SU-DHL-6 (cell line): ENCODE measurements at regions not wholly inside any gene's neighbourhood (a gene's known extent, or its start where the extent isn't known, plus 50 kb on each side); places are given as distances from the start of the nearest gene placed in this dataset.

Experiments used
- H2AFZ ChIP-seq: fragments of 200-600 bp; sonication (generic); 2 replicates; pipeline ENCODE4 v1.6.1; 2014; ENCODE audit warnings: low read depth, mild to moderate bottlenecking, moderate library complexity, mixed read lengths, antibody characterized with exemption, low read length; ENCODE audit not compliant: severe bottlenecking
- H3F3A ChIP-seq: fragments of 200-600 bp; shearing (Covaris generic); 2 replicates; pipeline ENCODE4 v1.6.0; 2016; ENCODE audit warnings: antibody characterized with exemption, mild to moderate bottlenecking; ENCODE audit not compliant: insufficient read depth
- H3K27ac ChIP-seq: fragments of 200-600 bp; sonication (generic); 2 replicates; pipeline ENCODE4 v1.5.1; 2016; ENCODE audit warnings: low read depth, mild to moderate bottlenecking, low read length, moderate library complexity, mixed read lengths
- H3K27me3 ChIP-seq: fragments of 200-600 bp; sonication (generic), shearing (Covaris generic); 2 replicates; pipeline ENCODE4 v1.6.0; 2014; ENCODE audit warnings: mild to moderate bottlenecking, low read length
- H3K36me3 ChIP-seq: fragments of 200-600 bp; sonication (generic); 2 replicates; pipeline ENCODE4 v1.6.1; 2014; ENCODE audit warnings: mild to moderate bottlenecking, low read length, mixed read lengths
- H3K4me2 ChIP-seq: fragments of 300-600, 200-600 bp; shearing (Covaris generic), sonication (generic); 2 replicates; pipeline ENCODE4 v1.6.0; 2014; ENCODE audit warnings: low read length, low read depth, mild to moderate bottlenecking; ENCODE audit not compliant: poor library complexity, severe bottlenecking
- H3K4me3 ChIP-seq: fragments of 200-600 bp; sonication (generic); 2 replicates; pipeline ENCODE4 v1.5.1; 2014; ENCODE audit warnings: antibody characterized with exemption, low read length, mild to moderate bottlenecking, mixed read lengths; ENCODE audit not compliant: insufficient read depth, poor library complexity, severe bottlenecking
- H3K79me2 ChIP-seq: fragments of 200-600 bp; sonication (generic); 2 replicates; pipeline ENCODE4 v1.6.1; 2014; ENCODE audit warnings: mild to moderate bottlenecking, low read length, moderate library complexity; ENCODE audit not compliant: insufficient read depth
- H3K9ac ChIP-seq: fragments of 200-600 bp; sonication (generic); 2 replicates; pipeline ENCODE4 v1.7.0; 2014; ENCODE audit warnings: mild to moderate bottlenecking, low read length
- H3K9me2 ChIP-seq: fragments of 200-600 bp; sonication (generic); replicated peaks from 2 replicates; pipeline ENCODE4 v1.6.1; 2014; ENCODE audit warnings: low read length; ENCODE audit not compliant: insufficient read depth
- H3K9me3 ChIP-seq: fragments of 200-600 bp; sonication (generic); 2 replicates; pipeline ENCODE4 v1.6.1; 2014; ENCODE audit warnings: low read length, mixed read lengths; ENCODE audit not compliant: insufficient read depth
- H4K20me1 ChIP-seq: fragments of 200-600 bp; sonication (generic); 2 replicates; pipeline ENCODE4 v1.6.1; 2014; ENCODE audit warnings: low read depth, mild to moderate bottlenecking, antibody characterized with exemption, low read length, moderate library complexity, mixed read lengths
- CTCF ChIP-seq: fragments of 200-600 bp; sonication (generic); IDR thresholded peaks from one replicate; pipeline ENCODE4 v1.5.1; 2017; ENCODE audit warnings: antibody characterized with exemption, mild to moderate bottlenecking, low read length, moderate library complexity; ENCODE audit not compliant: insufficient read depth, poor library complexity, severe bottlenecking
- EZH2phosphoT487 ChIP-seq: fragments of 200-600 bp; sonication (generic), shearing (Covaris generic); conservative IDR thresholded peaks from 2 replicates; pipeline ENCODE4 v1.6.1; 2018; ENCODE audit warnings: mild to moderate bottlenecking, antibody characterized with exemption, low read length, moderate library complexity, mixed read lengths

DNA sequence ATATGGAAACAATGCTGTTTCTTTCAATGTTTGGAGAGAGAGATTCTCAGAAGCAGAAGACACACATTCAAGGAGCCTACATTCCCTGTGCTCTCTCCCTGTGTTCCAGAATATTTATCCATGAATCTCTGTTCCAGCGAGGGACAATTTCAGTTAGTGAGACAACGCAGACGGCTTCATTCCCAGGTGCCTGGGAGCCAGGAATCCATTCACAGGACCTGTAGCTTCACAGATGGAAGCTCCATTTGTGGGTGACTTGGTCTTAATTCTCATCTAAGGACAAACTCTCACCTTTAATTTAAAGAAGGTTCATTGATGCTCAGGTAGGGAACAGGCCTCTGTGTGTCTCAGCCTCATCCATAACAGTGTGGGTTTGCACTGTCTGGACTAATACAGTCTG, 1156.6 kb downstream of the RPIA start:
- Histone ChIP-seq H3F3A (no peaks in the 10 kb centered on the region), H4K20me1 (no peaks in the 10 kb centered on the region), H3K4me3 (no peak overlapping the region), H3K79me2 (no peaks in the 10 kb centered on the region), H3K4me2 (no peak overlapping the region), H3K27ac (no peak overlapping the region), H3K36me3 (no peaks in the 10 kb centered on the region), H3K9me2 (no peaks in the 10 kb centered on the region), H3K27me3 (no peaks in the 10 kb centered on the region), H2AFZ (no peak overlapping the region), H3K9me3 (no peaks in the 10 kb centered on the region), H3K9ac (no peak overlapping the region)
- TF ChIP-seq EZH2phosphoT487: no peak
- TF ChIP-seq CTCF: no peak

- no peaks in the 10 kb centered on the region for H3K9me3 ChIP-seq
- H3F3A ChIP-seq: no peaks in the 10 kb centered on the region
- no peaks in the 10 kb centered on the region for H3K79me2 ChIP-seq
Measured at GRCh38 chr2:89848763-89849368, 1157.4 kb downstream of the RPIA start.

GRCh38 chr2:89849731-89850130, 1158.3 kb downstream of the RPIA start:
- Histone ChIP-seq H3K9me3 (no peaks in the 10 kb centered on the region), H3K4me2 (no peak overlapping the region)
- TF ChIP-seq CTCF (no peak), EZH2phosphoT487 (no peak)

More at GRCh38 chr2:89848763-89849368, 1157.4 kb downstream of the RPIA start:
- TF ChIP-seq CTCF: no peak
- no peak for TF ChIP-seq EZH2phosphoT487
- H3K36me3 ChIP-seq: no peaks in the 10 kb centered on the region
- H3K4me3 ChIP-seq: no peak overlapping the region
- H2AFZ ChIP-seq: no peak overlapping the region
- H3K27me3 ChIP-seq: no peaks in the 10 kb centered on the region
- no peaks in the 10 kb centered on the region for H4K20me1 ChIP-seq
- no peak overlapping the region for H3K9ac ChIP-seq
- H3K4me2 ChIP-seq: no peak overlapping the region
- H3K9me2 ChIP-seq: no peaks in the 10 kb centered on the region
- H3K27ac ChIP-seq: no peak overlapping the region

More at GRCh38 chr2:89849731-89850130, 1158.3 kb downstream of the RPIA start:
- Histone ChIP-seq H3K79me2 (no peaks in the 10 kb centered on the region), H3K9me2 (no peaks in the 10 kb centered on the region), H3K27ac (no peak overlapping the region), H4K20me1 (no peaks in the 10 kb centered on the region), H2AFZ (no peak overlapping the region), H3K36me3 (no peaks in the 10 kb centered on the region), H3F3A (no peaks in the 10 kb centered on the region), H3K4me3 (no peak overlapping the region), H3K9ac (no peak overlapping the region), H3K27me3 (no peaks in the 10 kb centered on the region)
